ENCODE measurements at regions not wholly inside any gene's neighbourhood (a gene's known extent, or its start where the extent isn't known, plus 50 kb on each side); places are given as distances from the start of the nearest gene placed in this dataset.

DNA sequence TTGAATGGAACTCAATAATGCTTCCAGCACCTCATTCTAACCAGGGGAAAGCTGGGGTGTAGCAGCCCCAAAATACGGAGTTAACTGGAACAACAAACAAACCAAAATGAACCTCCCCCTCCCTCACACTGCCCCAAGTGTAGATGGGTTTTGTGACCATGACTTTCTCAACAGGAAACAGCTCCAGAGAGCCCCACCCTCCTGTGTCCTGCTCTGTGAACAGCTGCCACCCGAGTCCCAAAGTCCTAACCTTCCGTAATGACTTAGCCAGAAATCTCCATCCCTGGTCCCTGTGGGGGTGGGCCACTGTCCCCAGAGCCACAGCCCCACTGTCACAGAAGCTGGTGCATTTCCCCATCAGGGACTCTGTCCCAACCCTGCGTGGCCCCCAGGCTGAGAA is 155.4 kb downstream of the CRYBB2 start:
- no peak for TF ChIP-seq MTA3 (CRISPR knock-in tag; IDR thresholded peaks at IDR 0.05)
- TF ChIP-seq ATF1 (CRISPR knock-in tag; IDR thresholded peaks at IDR 0.05): no peak
- TF ChIP-seq ZNF318 (CRISPR knock-in tag; IDR thresholded peaks at IDR 0.05): no peak
- TF ChIP-seq, protein P1, sequence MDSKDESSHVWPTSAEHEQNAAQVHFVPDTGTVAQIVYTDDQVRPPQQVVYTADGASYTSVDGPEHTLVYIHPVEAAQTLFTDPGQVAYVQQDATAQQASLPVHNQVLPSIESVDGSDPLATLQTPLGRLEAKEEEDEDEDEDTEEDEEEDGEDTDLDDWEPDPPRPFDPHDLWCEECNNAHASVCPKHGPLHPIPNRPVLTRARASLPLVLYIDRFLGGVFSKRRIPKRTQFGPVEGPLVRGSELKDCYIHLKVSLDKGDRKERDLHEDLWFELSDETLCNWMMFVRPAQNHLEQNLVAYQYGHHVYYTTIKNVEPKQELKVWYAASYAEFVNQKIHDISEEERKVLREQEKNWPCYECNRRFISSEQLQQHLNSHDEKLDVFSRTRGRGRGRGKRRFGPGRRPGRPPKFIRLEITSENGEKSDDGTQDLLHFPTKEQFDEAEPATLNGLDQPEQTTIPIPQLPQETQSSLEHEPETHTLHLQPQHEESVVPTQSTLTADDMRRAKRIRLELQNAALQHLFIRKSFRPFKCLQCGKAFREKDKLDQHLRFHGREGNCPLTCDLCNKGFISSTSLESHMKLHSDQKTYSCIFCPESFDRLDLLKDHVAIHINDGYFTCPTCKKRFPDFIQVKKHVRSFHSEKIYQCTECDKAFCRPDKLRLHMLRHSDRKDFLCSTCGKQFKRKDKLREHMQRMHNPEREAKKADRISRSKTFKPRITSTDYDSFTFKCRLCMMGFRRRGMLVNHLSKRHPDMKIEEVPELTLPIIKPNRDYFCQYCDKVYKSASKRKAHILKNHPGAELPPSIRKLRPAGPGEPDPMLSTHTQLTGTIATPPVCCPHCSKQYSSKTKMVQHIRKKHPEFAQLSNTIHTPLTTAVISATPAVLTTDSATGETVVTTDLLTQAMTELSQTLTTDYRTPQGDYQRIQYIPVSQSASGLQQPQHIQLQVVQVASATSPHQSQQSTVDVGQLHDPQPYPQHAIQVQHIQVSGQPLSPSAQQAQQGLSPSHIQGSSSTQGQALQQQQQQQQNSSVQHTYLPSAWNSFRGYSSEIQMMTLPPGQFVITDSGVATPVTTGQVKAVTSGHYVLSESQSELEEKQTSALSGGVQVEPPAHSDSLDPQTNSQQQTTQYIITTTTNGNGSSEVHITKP (CRISPR knock-in tag; IDR thresholded peaks at IDR 0.05; ENCODE audit: low read depth): no peak
- TF ChIP-seq SRSF9 (IDR thresholded peaks at IDR 0.05; ENCODE audit: borderline replicate concordance, insufficient read depth, low read depth, low read length, poor library complexity, severe bottlenecking): no peak

Data from HepG2 (cell line).